H1 (cell line): ENCODE measurements at regions not wholly inside any gene's neighbourhood (a gene's known extent, or its start where the extent isn't known, plus 50 kb on each side); places are given as distances from the start of the nearest gene placed in this dataset.

ENCODE experiments used
- CTCF ChIA-PET: fragments of 300-600 bp; sonication (Branson Sonifier 250); formaldehyde crosslinking; loops from one replicate; lab custom pipeline; 2021; ENCODE audit not compliant: partially characterized antibody; lab: Charles Lee
- POLR2A ChIA-PET: fragments of 300-600 bp; sonication (Branson Sonifier 250); formaldehyde crosslinking; loops from one replicate; lab custom pipeline; 2021; ENCODE audit warnings: inconsistent platforms; ENCODE audit not compliant: partially characterized antibody; lab: Charles Lee
- DNase-seq, 2 experiments: peaks; one replicate each; pipeline versions ENCODE4 v3.0.0 to v3.0.0-alpha.2; 2010 to 2022; ENCODE audit warnings: low spot score in 2 of 2, low read depth in 1 of 2, mixed read lengths in 1 of 2
- FAIRE-seq: peaks from 2 replicates; lab custom pipeline; 2011; peaks lifted over from hg19 to GRCh38; lab: Jason Lieb, UNC
- H2AFZ ChIP-seq: 2 replicates; pipeline ENCODE4 v1.8.1; 2012; ENCODE audit warnings: low read length, inconsistent platforms
- H2AK5ac ChIP-seq: 2 replicates; pipeline ENCODE4 v1.6.1; 2013; ENCODE audit warnings: low read depth, low read length
- H2BK120ac ChIP-seq: replicated peaks from 2 replicates; pipeline ENCODE3; 2013; ENCODE audit warnings: low read depth, low read length, inconsistent platforms
- H2BK12ac ChIP-seq: 2 replicates; pipeline ENCODE4 v1.6.1; 2013; ENCODE audit warnings: low read depth, low read length
- H2BK15ac ChIP-seq: 2 replicates; pipeline ENCODE4 v1.6.1; 2013; ENCODE audit warnings: low read length
- H2BK20ac ChIP-seq: 2 replicates; pipeline ENCODE4 v1.6.1; 2013; ENCODE audit warnings: low read length
- H2BK5ac ChIP-seq: 2 replicates; pipeline ENCODE4 v1.6.1; 2013; ENCODE audit warnings: low read depth, low read length
- H3K14ac ChIP-seq: 2 replicates; pipeline ENCODE4 v1.6.1; 2013; ENCODE audit warnings: inconsistent platforms; ENCODE audit not compliant: insufficient read length
- H3K18ac ChIP-seq: 2 replicates; pipeline ENCODE4 v1.6.1; 2013; ENCODE audit warnings: low read length; ENCODE audit errors: extremely low read depth
- H3K23ac ChIP-seq: 2 replicates; pipeline ENCODE4 v1.6.1; 2013; ENCODE audit warnings: inconsistent platforms; ENCODE audit not compliant: insufficient read length
- H3K23me2 ChIP-seq: 2 replicates; pipeline ENCODE4 v1.6.1; 2013; ENCODE audit warnings: low read depth, low read length
- H3K27ac ChIP-seq: 2 replicates; pipeline ENCODE4 v1.6.1; 2011; ENCODE audit warnings: low read depth, low read length, inconsistent platforms
- H3K27me3 ChIP-seq, 4 experiments: replicated peaks in 1 of 4; 1 replicate in 1 of 4; 2 replicates in 3 of 4; pipeline versions ENCODE4 v1.6.1 to v1.8.1; 2011 to 2013; ENCODE audit warnings: low read length in 3 of 4, mild to moderate bottlenecking in 3 of 4, inconsistent platforms in 2 of 4, mixed read lengths in 2 of 4, moderate library complexity in 1 of 4; ENCODE audit not compliant: control insufficient read depth in 3 of 4, insufficient read depth in 3 of 4; ENCODE audit errors: extremely low read depth in 1 of 4
- H3K36me3 ChIP-seq, 4 experiments: 2 replicates each; pipeline versions ENCODE4 v1.6.1 to v1.8.1; 2011 to 2013; ENCODE audit warnings: mild to moderate bottlenecking in 4 of 4, low read length in 3 of 4, moderate library complexity in 2 of 4, control low read depth in 1 of 4, inconsistent platforms in 1 of 4; ENCODE audit not compliant: insufficient read depth in 4 of 4, control insufficient read depth in 2 of 4
- H3K4ac ChIP-seq: replicated peaks from 2 replicates; pipeline ENCODE3; 2013; ENCODE audit warnings: low read length, low read depth, mixed read lengths, inconsistent platforms; ENCODE audit not compliant: insufficient read length
- H3K4me1 ChIP-seq, 4 experiments: replicated peaks in 1 of 4; 1 replicate in 1 of 4; 2 replicates in 3 of 4; pipeline versions ENCODE4 v1.6.1 to v1.8.1; 2011 to 2013; ENCODE audit warnings: low read length in 3 of 4, inconsistent platforms in 2 of 4, mixed read lengths in 1 of 4; ENCODE audit not compliant: insufficient read depth in 4 of 4, control insufficient read depth in 3 of 4
- H3K4me2 ChIP-seq, 2 experiments: 2 replicates each; pipeline versions ENCODE4 v1.6.1 to v1.8.1; 2011 to 2013; ENCODE audit warnings: low read depth in 2 of 2, low read length in 2 of 2, control low read depth in 1 of 2, inconsistent platforms in 1 of 2, mild to moderate bottlenecking in 1 of 2; ENCODE audit not compliant: insufficient read depth in 1 of 2
- H3K4me3 ChIP-seq, 4 experiments: fragments of 200-600, 300-600 bp in 1 of 4; sonication (generic), shearing (Covaris generic), sonication (Bioruptor Twin) in 1 of 4; 2 replicates each; pipeline versions ENCODE4 v1.5.1 to v1.8.1; 2011 to 2016; ENCODE audit warnings: low read length in 4 of 4, low read depth in 3 of 4, control low read depth in 2 of 4, inconsistent platforms in 2 of 4, mild to moderate bottlenecking in 2 of 4, mixed read lengths in 1 of 4, moderate library complexity in 1 of 4; ENCODE audit not compliant: insufficient read depth in 2 of 4; ENCODE audit errors: extremely low read depth in 1 of 4
- H3K56ac ChIP-seq: replicated peaks from 2 replicates; pipeline ENCODE3; 2013; ENCODE audit warnings: low read depth, mild to moderate bottlenecking, mixed read lengths, low read length, inconsistent platforms; ENCODE audit not compliant: insufficient read length
- H3K79me1 ChIP-seq: 2 replicates; pipeline ENCODE4 v1.6.1; 2013; ENCODE audit warnings: low read depth, low read length, control low read depth
- H3K79me2 ChIP-seq, 2 experiments: 2 replicates each; pipeline versions ENCODE4 v1.6.1 to v1.8.1; 2012 to 2013; ENCODE audit warnings: low read length in 2 of 2, mild to moderate bottlenecking in 2 of 2, inconsistent platforms in 1 of 2; ENCODE audit not compliant: insufficient read depth in 2 of 2, control insufficient read depth in 1 of 2
- H3K9ac ChIP-seq, 4 experiments: replicated peaks in 1 of 4; 1 replicate in 1 of 4; 2 replicates in 3 of 4; pipeline versions ENCODE4 v1.6.1 to v1.8.1; 2011 to 2013; ENCODE audit warnings: low read depth in 3 of 4, low read length in 3 of 4, control low read depth in 2 of 4, mild to moderate bottlenecking in 2 of 4, moderate library complexity in 2 of 4, inconsistent platforms in 1 of 4; ENCODE audit errors: extremely low read depth in 1 of 4
- H3K9me3 ChIP-seq, 2 experiments: 2 replicates each; pipeline versions ENCODE4 v1.6.1 to v1.8.1; 2012 to 2013; ENCODE audit warnings: mild to moderate bottlenecking in 2 of 2, moderate library complexity in 2 of 2, control low read depth in 1 of 2, inconsistent platforms in 1 of 2, low read depth in 1 of 2, low read length in 1 of 2, mixed read lengths in 1 of 2; ENCODE audit not compliant: insufficient read depth in 2 of 2
- H4K20me1 ChIP-seq, 2 experiments: replicated peaks in 1 of 2; 2 replicates each; pipeline versions ENCODE3 to v1.8.1; 2011 to 2013; ENCODE audit warnings: inconsistent platforms in 2 of 2, low read length in 2 of 2, mild to moderate bottlenecking in 1 of 2; ENCODE audit not compliant: insufficient read depth in 2 of 2, control insufficient read depth in 1 of 2
- H4K5ac ChIP-seq: 2 replicates; pipeline ENCODE4 v1.6.1; 2013; ENCODE audit warnings: low read length, low read depth, mixed read lengths, inconsistent platforms; ENCODE audit not compliant: insufficient read length
- H4K8ac ChIP-seq: 2 replicates; pipeline ENCODE4 v1.8.0; 2013; ENCODE audit warnings: mild to moderate bottlenecking, moderate library complexity, low read length, inconsistent platforms; ENCODE audit not compliant: insufficient read depth; ENCODE audit errors: extremely low read depth
- H4K91ac ChIP-seq: replicated peaks from 2 replicates; pipeline ENCODE3; 2013; ENCODE audit warnings: low read length, mixed read lengths, inconsistent platforms; ENCODE audit not compliant: insufficient read length
- CHD2 ChIP-seq: IDR thresholded peaks from 2 replicates; pipeline ENCODE4 v1.6.1; 2012; ENCODE audit warnings: low read length, improper control_type of control experiment
- HDAC6 ChIP-seq: IDR thresholded peaks from one replicate; pipeline ENCODE4 v1.7.1; 2012; ENCODE audit warnings: low read depth, mild to moderate bottlenecking, inconsistent platforms, low read length, moderate library complexity
- POLR2AphosphoS5 ChIP-seq: IDR thresholded peaks from 2 replicates; pipeline ENCODE4 v1.6.1; 2011; ENCODE audit warnings: low read depth, low read length
- RAD21 ChIP-seq, 2 experiments: IDR thresholded peaks in 1 of 2; conservative IDR thresholded peaks in 1 of 2; 2 replicates each; pipeline ENCODE4 v1.6.1; 2011; ENCODE audit warnings: low read depth in 2 of 2, low read length in 2 of 2, improper control_type of control experiment in 1 of 2, inconsistent platforms in 1 of 2, mild to moderate bottlenecking in 1 of 2, moderate library complexity in 1 of 2
- SIX5 ChIP-seq: IDR thresholded peaks from 2 replicates; pipeline ENCODE4 v1.6.1; 2011; ENCODE audit warnings: mild to moderate bottlenecking, low read depth, low read length
- SUZ12 ChIP-seq: fragments of 200-600 bp; sonication (generic); IDR thresholded peaks from 2 replicates; pipeline ENCODE4 v1.6.1; 2012; ENCODE audit warnings: mild to moderate bottlenecking, inconsistent platforms, low read length, moderate library complexity, mixed read lengths
- YY1 ChIP-seq: IDR thresholded peaks from 2 replicates; pipeline ENCODE4 v1.6.1; 2011; ENCODE audit warnings: low read depth, mild to moderate bottlenecking, low read length
- WGBS, 2 experiments: shearing (Covaris generic) in 1 of 2; methylation state at CpG; one replicate each; pipeline versions ENCODE4 v1.1.6 to v1.1.7; 2013 to 2015; ENCODE audit warnings: low lambda C conversion rate in 2 of 2, mixed read lengths in 2 of 2, inconsistent platforms in 1 of 2, low coverage in 1 of 2, missing lambda C conversion rate in 1 of 2; ENCODE audit not compliant: insufficient replicate concordance in 2 of 2, insufficient coverage in 1 of 2, insufficient read length in 1 of 2; ENCODE audit errors: extremely low coverage in 1 of 2, missing lambda C conversion rate in 1 of 2; 5-methylcytosine and 5-hydroxymethylcytosine counted together
- TF ChIP-seq, protein P1 (sequence below): IDR thresholded peaks from 2 replicates; pipeline ENCODE4 v1.6.1; 2012; ENCODE audit warnings: inconsistent platforms
- TF ChIP-seq, protein P2 (sequence below): IDR thresholded peaks from 2 replicates; pipeline ENCODE4 v1.6.1; 2012; ENCODE audit warnings: low read length, inconsistent platforms

DNA sequence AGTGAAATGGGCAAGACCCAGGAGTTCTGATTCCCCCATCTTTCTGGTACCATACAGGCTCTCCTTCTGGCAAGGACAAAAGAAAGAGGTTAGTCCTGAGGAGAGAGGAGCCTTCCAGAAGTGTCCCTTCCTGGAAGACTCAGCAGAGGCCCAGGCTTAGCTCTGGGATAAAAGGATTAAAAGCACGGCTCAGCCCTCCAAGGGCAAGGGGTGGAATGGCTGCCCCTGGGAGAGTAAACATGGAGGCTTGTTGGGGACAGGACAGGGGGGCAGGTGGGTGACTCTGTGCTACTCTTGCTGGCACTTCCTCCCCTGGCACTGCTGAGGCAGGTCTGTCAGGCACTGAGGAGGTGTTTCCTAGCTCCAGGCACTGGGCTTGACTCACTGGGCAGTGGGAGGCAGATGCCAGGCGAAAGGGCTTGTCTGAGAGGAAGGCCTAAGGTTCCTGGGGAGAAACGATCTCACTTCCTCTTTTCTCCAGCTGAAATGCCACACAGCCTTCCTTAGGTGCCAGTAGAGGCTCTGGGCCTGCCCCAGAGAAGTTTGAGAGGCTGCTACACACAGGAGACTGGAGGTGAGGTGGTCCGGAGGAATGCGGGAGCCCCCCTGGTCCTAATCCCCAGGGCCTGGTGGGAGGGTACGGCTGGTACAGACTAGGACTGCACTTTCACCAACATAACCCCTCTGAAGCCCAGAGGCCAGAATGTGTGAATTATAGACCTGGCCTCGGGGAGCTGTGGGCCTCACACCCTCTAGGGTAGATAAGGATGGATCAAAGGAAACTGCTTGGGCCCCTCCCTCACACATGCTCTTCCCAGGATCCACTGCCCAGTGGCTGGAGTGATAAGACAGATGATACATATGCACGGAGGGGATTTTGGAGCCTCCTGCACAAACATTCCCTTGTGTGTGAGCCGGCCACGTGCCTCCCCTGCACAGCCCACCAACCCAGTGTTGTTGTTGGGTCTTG, 63.2 kb upstream of the PODXL start:
- Histone ChIP-seq H3K9me3 (no peaks in the 10 kb centered on the region), H3K4ac (peak overlapping the region; percentile 40), H3K18ac (peak overlapping the region; percentile 93), H2BK12ac (peak overlapping the region; percentile 99), H4K5ac (no peak overlapping the region), H3K9ac (no peak overlapping the region), H3K4me1 (peaks cover 4 to 24% (median 12%) of the 10 kb centered on the region in 4 experiments), H3K14ac (no peak overlapping the region), H3K4me3 (no peak overlapping the region), H3K56ac (no peak overlapping the region), H3K79me2 (no peaks in the 10 kb centered on the region), H3K23ac (no peak overlapping the region), H3K27ac (peak overlapping the region; percentile 25; the same call in 1 of the 2 replicates), H4K8ac (peak overlapping the region; percentile 9; the same call in 1 of the 2 replicates), H4K91ac (peak overlapping the region; percentile 81), H3K79me1 (no peaks in the 10 kb centered on the region), H2BK5ac (peak overlapping the region; percentile 87; the same call in 1 of the 2 replicates), H3K23me2 (peaks cover 6% of the 10 kb centered on the region; the same call in 1 of the 2 replicates), H2BK15ac (peak overlapping the region; percentile 96), H3K4me2 (no peak overlapping the region), H2BK20ac (peak overlapping the region; percentile 97), H3K36me3 (no peaks in the 10 kb centered on the region), H2AK5ac (peak overlapping the region; percentile 75), H3K27me3 (no peaks in the 10 kb centered on the region), H2AFZ (no peak overlapping the region), H2BK120ac (peak overlapping the region; percentile 60), H4K20me1 (peaks cover 0 to 2% of the 10 kb centered on the region in 2 experiments)
- WGBS, 2 experiments = 95% methylated on average over 10 of the region's 10 CpGs; no CpG with 5 or more reads in 1 of the 2 experiments
- POLR2A ChIA-PET = interaction anchor here (1.0 to 5.0 kb wide), 4 partner anchors 13 to 122 kb away, joined by 3 to 53 read pairs (median 6); no protein-coding TSS in a partner anchor
- CTCF ChIA-PET = interaction anchor here (1.4 to 11.7 kb wide), 4 partner anchors 13 to 74 kb away, joined by 4 to 93 read pairs (median 6); no protein-coding TSS in a partner anchor
- FAIRE-seq = no peak
- DNase-seq = no peak
- TF ChIP-seq, protein P1, sequence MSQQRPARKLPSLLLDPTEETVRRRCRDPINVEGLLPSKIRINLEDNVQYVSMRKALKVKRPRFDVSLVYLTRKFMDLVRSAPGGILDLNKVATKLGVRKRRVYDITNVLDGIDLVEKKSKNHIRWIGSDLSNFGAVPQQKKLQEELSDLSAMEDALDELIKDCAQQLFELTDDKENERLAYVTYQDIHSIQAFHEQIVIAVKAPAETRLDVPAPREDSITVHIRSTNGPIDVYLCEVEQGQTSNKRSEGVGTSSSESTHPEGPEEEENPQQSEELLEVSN = no peak
- TF ChIP-seq SIX5 (no peak), RAD21 (IDR thresholded peaks at IDR 0.05 in 1 of 2, conservative IDR thresholded peaks at IDR 0.05 in 1 of 2; ENCODE audit: low read depth in 2 of 2, low read length in 2 of 2) (no peak), YY1 (no peak), CHD2 (no peak), SUZ12 (no peak), HDAC6 (no peak), POLR2AphosphoS5 (no peak)
- TF ChIP-seq, protein P2, sequence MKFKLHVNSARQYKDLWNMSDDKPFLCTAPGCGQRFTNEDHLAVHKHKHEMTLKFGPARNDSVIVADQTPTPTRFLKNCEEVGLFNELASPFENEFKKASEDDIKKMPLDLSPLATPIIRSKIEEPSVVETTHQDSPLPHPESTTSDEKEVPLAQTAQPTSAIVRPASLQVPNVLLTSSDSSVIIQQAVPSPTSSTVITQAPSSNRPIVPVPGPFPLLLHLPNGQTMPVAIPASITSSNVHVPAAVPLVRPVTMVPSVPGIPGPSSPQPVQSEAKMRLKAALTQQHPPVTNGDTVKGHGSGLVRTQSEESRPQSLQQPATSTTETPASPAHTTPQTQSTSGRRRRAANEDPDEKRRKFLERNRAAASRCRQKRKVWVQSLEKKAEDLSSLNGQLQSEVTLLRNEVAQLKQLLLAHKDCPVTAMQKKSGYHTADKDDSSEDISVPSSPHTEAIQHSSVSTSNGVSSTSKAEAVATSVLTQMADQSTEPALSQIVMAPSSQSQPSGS = no peak
